Transverse colon (tissue), 4 donors: ENCODE measurements at regions not wholly inside any gene's neighbourhood (a gene's known extent, or its start where the extent isn't known, plus 50 kb on each side); places are given as distances from the start of the nearest gene placed in this dataset.
"Not testable (repeated sequence)": the region's sequence is repeated elsewhere in the genome, so short reads cannot be mapped to it uniquely, and the experiment has no call there.

Source experiments
- DNase-seq: peaks from one replicate; pipeline ENCODE4 v3.0.0-alpha.2; 2019
- H3K27ac ChIP-seq, 4 donors: fragments of 200-600 bp; sonication (generic); 2 replicates each; pipeline ENCODE4 v1.5.1; 2016 to 2018; ENCODE audit warnings: inconsistent platforms in 4 of 4
- H3K27me3 ChIP-seq: fragments of 200-600 bp; sonication (generic); 2 replicates; pipeline ENCODE4 v1.5.1; 2017; ENCODE audit warnings: inconsistent platforms
- H3K36me3 ChIP-seq, 4 donors: fragments of 200-600 bp; sonication (generic); 2 replicates each; pipeline ENCODE4 v1.5.1; 2017 to 2019; ENCODE audit warnings: inconsistent platforms in 4 of 4
- H3K4me1 ChIP-seq, 4 donors: fragments of 200-600 bp; sonication (generic); 2 replicates each; pipeline ENCODE4 v1.5.1; 2017 to 2020; ENCODE audit warnings: inconsistent platforms in 4 of 4
- H3K4me3 ChIP-seq, 4 donors: fragments of 200-600 bp; sonication (generic); 1 replicate in 1 of 4; 2 replicates in 3 of 4; pipeline versions ENCODE4 v1.5.1 to v1.6.1; 2017 to 2019; ENCODE audit warnings: inconsistent platforms in 4 of 4
- H3K9me3 ChIP-seq, 2 donors: fragments of 200-600 bp; sonication (generic); 2 replicates each; pipeline ENCODE4 v1.5.1; 2017 to 2019; ENCODE audit warnings: inconsistent platforms in 2 of 2
- EP300 ChIP-seq: sonication (generic); formaldehyde crosslinking; IDR thresholded peaks from one replicate; pipeline ENCODE4 v1.6.1; 2017; ENCODE audit warnings: antibody characterized with exemption, low read depth
- POLR2A ChIP-seq: fragments of 450-650 bp; IDR thresholded peaks from one replicate; pipeline ENCODE4 v1.6.1; 2016; ENCODE audit warnings: antibody characterized with exemption, mild to moderate bottlenecking, moderate library complexity
- POLR2AphosphoS5 ChIP-seq, 3 donors: sonication (generic); formaldehyde crosslinking; IDR thresholded peaks; one replicate each; pipeline ENCODE4 v1.6.1; 2016; ENCODE audit warnings: antibody characterized with exemption in 3 of 3
- whole genome bisulfite sequencing, 2 donors: methylation state at CpG; one replicate each; pipeline ENCODE4 v1.1.5; 2018; ENCODE audit warnings: low coverage in 1 of 2; 5-methylcytosine and 5-hydroxymethylcytosine counted together
- in situ Hi-C, 4 donors: fragments of 200-750 bp; cut with MboI; loops; one replicate each; pipeline versions ENCODE4 v1.15.0 to v1.15.1; 2017; ENCODE audit warnings: low sequenced_read_pairs in 3 of 4, low pct_ligation_motif_present in 1 of 4, low pct_unique_long_range_greater_than_20kb in 1 of 4
- intact Hi-C: fragments of 100-400 bp; cut with DNase I; formaldehyde crosslinking; loops from one replicate; pipeline ENCODE4 v1.15.1; 2023; ENCODE audit warnings: low total_unique reads
- TF ChIP-seq, protein P1 (sequence below), 5 experiments: fragments of 200-600 bp in 3 of 5; fragments of 450-650 bp in 2 of 5; sonication (generic) in 3 of 5; IDR thresholded peaks; 1 replicate in 2 of 5; 2 replicates in 3 of 5; pipeline ENCODE4 v1.5.1; 2016 to 2017; ENCODE audit warnings: antibody characterized with exemption in 5 of 5, inconsistent platforms in 3 of 5, mild to moderate bottlenecking in 2 of 5, moderate library complexity in 1 of 5

DNA sequence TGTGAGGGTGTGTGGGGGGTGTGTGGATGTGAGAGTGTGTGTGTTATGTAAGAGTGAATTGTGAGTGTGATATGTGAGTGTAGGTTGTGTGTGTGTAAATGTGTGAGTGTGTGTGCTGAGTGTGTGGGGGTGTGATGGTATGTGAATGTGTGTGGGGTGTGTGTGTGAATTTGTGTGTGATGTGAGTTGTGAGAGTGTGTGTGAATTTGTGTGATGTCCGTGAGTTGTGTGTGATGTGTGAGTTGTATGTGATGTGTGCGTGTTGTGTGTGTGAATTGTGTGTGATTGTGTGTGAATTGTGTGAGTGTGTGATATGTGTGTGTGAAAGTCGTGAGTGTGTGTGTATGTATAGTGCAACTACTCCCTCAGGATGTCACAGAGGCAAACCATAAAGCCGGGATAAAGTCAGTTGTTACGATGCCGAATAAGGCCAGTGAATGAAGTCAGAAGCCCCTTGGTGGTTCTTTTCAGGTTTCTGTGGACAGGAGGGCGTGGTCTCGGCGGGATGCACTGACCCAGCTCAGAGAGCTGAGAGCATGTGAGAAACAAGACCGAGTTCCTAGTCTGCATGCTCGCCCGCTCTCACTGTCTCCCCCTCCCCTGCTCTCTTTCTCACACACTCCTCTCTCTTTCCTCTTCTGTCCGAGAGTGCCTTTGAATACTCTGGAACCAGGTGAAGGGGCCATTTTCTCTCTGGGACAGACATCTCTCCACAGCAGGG is 71.8 kb upstream of the MAX start:
- intact Hi-C loops (no loop called here), in situ Hi-C loops (loop anchor here in 3 of 4 donors (25.0 kb wide), 3 partner anchors 663 to 888 kb away; no protein-coding TSS in a partner anchor)
- Histone ChIP-seq H3K27me3 (peaks cover 19% of the 10 kb centered on the region), H3K4me1 (peaks cover 0 to 10% (median 4%) of the 10 kb centered on the region in 4 donors), H3K27ac (no peak overlapping the region), H3K9me3 (no peaks in the 10 kb centered on the region), H3K4me3 (no peak overlapping the region), H3K36me3 (no peaks in the 10 kb centered on the region)
- 42 to 56% methylated on average over 10 to 13 of the region's 13 CpGs for WGBS, 2 donors
- DNase-seq = no peak
- no peak for TF ChIP-seq POLR2A
- no peak for TF ChIP-seq POLR2AphosphoS5 (IDR thresholded peaks at IDR 0.05)
- no peak for TF ChIP-seq EP300
- TF ChIP-seq, protein P1, sequence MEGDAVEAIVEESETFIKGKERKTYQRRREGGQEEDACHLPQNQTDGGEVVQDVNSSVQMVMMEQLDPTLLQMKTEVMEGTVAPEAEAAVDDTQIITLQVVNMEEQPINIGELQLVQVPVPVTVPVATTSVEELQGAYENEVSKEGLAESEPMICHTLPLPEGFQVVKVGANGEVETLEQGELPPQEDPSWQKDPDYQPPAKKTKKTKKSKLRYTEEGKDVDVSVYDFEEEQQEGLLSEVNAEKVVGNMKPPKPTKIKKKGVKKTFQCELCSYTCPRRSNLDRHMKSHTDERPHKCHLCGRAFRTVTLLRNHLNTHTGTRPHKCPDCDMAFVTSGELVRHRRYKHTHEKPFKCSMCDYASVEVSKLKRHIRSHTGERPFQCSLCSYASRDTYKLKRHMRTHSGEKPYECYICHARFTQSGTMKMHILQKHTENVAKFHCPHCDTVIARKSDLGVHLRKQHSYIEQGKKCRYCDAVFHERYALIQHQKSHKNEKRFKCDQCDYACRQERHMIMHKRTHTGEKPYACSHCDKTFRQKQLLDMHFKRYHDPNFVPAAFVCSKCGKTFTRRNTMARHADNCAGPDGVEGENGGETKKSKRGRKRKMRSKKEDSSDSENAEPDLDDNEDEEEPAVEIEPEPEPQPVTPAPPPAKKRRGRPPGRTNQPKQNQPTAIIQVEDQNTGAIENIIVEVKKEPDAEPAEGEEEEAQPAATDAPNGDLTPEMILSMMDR (IDR thresholded peaks at IDR 0.05) = no peak

GRCh38 chr14:65174783-65175182 is 72.5 kb upstream of the MAX start:
- Histone ChIP-seq H3K36me3 (no peaks in the 10 kb centered on the region), H3K4me1 (peaks cover 0 to 10% (median 4%) of the 10 kb centered on the region in 4 donors), H3K27ac (no peak overlapping the region), H3K9me3 (no peaks in the 10 kb centered on the region), H3K4me3 (no peak overlapping the region), H3K27me3 (peaks cover 19% of the 10 kb centered on the region)
- TF ChIP-seq POLR2A (no peak), POLR2AphosphoS5 (IDR thresholded peaks at IDR 0.05) (no peak), EP300 (no peak)
- TF ChIP-seq, protein P1 (IDR thresholded peaks at IDR 0.05) = no peak
- intact Hi-C loops (no loop called here), in situ Hi-C loops (loop anchor here in 3 of 4 donors (25.0 kb wide), 3 partner anchors 663 to 888 kb away; no protein-coding TSS in a partner anchor)
- WGBS, 2 donors = 90 to 94% methylated on average over 2 to 3 of the region's 3 CpGs
- no peak for DNase-seq

- Histone ChIP-seq H3K27ac (no peak overlapping the region), H3K4me3 (no peak overlapping the region), H3K9me3 (peaks cover 0 to 8% of the 10 kb centered on the region in 2 donors), H3K4me1 (no peaks in the 10 kb centered on the region), H3K36me3 (no peaks in the 10 kb centered on the region), H3K27me3 (no peaks in the 10 kb centered on the region)
- DNase-seq = no peak
- TF ChIP-seq, protein P1 (IDR thresholded peaks at IDR 0.05) = no peak
- no peak for TF ChIP-seq EP300
- no peak for TF ChIP-seq POLR2A
- TF ChIP-seq POLR2AphosphoS5 (IDR thresholded peaks at IDR 0.05) = no peak
- in situ Hi-C loops = no loop called here
- intact Hi-C loops = no loop called here
- 63 to 72% methylated on average over 3 to 4 of the region's 4 CpGs for WGBS, 2 donors
These were observed 75.2 kb upstream of the MAX start for GRCh38 chr14:65177551-65177950.

GRCh38 chr14:65179231-65179630 is 76.9 kb upstream of the MAX start:
- H3K27ac ChIP-seq, DNase-seq, H3K36me3 ChIP-seq, H3K4me1 ChIP-seq, in situ Hi-C loops, intact Hi-C loops, H3K4me3 ChIP-seq, H3K27me3 ChIP-seq, H3K9me3 ChIP-seq: not testable (repeated sequence)
- WGBS, 2 donors = 89% methylated on average over 4 of the region's 4 CpGs; no CpG with 5 or more reads in 1 of the 2 donors
